ENCODE measurements at regions not wholly inside any gene's neighbourhood (a gene's known extent, or its start where the extent isn't known, plus 50 kb on each side); places are given as distances from the start of the nearest gene placed in this dataset.

DNA sequence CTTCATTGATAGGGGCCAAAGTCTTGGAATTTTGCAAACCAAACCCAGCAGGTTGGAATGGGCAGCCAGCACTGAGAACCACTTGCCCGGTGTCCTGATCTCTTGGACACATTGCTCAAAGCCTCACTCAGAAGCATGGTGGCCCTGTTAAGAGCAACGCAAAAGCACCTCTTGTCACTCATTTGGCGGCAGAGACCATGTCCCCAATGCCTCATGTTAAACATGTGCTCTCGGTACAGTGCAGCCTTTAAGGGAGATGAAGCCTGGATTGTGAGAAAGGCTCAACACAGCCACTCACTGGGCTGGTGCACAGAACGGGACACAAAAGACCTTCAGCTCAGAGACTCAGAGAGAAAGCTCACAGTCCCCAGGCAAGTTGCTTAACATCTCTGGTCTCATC, 298.4 kb upstream of the PRDM1 start:
- no peak for DNase-seq

DNA sequence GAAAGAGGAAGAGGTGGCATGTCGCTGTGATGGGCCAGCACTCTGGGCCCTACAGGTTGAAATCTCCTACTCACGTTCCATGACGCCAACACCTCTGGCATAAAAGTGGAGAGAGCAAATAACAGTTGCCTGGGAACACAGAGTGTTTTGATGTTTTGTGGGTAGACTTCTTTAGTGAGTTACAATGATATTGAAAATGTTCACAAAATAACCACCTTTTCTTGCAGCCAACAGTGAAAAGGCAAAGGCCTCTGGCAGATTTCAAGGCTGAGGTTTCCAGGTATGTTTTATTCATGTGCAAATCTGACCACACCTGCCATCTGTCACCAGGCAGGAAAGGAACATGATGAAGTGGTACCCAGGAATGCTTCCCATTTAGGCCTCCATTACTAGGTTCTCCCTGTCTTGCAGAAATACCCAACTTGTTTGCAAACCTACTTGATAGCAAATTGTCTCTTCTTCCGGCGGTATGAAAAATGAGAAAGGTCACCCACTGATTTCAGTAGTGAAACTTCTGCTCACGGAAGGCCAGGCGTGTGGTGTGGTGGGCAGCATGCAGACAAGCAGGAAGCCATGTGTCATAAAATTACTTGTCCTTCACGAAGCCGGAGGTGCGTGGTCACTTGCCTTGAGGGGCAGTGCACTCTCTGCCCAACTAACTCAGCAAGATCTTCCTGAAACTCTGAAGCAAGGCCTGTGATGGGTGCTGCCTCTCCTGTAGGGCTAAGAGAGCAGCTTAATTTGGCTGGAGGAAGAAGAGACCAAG, 299.1 kb upstream of the PRDM1 start:
- no peak for DNase-seq

- DNase-seq, result no peak
Observed at GRCh38 chr6:105786449-105786848, 299.7 kb upstream of the PRDM1 start.

DNA sequence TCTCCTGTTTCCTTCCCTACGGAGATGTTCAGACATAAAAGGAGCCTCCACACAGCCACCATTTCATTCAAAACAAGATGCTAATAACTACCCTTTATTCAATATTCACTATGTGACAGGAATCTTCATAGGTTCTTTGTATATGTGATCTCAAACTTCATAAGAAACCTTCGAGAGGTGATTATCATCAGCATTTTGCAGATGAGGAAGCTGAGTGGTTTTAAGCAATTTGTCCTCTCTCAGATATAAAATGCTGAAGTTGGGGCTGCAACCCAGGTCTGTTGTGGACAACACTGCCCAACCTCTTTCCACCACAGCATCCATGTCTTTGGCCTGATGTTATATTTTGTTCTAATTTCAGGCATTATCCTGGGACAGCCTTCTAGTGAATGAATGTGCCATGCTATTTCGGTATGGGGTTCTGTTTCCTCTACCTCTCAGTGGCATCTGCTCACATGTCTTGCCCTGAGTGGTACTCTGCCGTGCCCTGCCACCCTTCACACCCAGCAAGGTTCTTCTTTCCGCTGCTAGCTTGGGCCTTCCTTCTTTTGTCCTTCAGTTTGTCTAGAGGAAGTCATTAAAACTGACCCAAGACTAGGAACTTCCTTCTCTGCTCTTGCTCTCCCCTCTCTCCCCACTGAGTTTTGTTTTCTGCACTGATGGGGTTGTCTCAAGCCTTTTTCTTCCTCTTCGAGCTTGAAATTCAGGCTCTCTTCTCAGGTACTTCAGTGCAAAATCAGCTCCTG, 300.9 kb upstream of the PRDM1 start:
- no peak for DNase-seq

GRCh38 chr6:105784179-105784578, 302.0 kb upstream of the PRDM1 start:
- no peak for DNase-seq

GRCh38 chr6:105783333-105783935, 302.7 kb upstream of the PRDM1 start:
- no peak for DNase-seq

DNA sequence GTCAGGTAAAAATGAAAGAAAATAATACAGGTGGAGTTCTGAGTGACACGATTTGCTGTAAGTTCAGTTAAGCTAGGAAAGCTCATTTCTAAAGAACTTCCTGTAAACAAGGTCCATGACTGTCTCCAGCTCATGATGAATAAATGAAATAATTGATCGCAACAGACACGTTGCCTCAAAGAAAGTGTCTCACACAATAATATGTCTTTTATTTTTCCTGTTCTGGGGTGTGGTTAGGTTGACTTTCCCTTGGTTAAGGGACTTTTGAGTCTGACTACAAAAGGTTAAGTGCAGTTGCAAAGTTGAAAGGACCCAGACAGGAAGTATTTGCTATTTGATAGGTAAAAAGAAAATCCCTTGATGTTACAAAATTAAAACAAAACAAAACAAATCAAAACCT, 304.2 kb upstream of the PRDM1 start:
- DNase-seq, result no peak

DNA sequence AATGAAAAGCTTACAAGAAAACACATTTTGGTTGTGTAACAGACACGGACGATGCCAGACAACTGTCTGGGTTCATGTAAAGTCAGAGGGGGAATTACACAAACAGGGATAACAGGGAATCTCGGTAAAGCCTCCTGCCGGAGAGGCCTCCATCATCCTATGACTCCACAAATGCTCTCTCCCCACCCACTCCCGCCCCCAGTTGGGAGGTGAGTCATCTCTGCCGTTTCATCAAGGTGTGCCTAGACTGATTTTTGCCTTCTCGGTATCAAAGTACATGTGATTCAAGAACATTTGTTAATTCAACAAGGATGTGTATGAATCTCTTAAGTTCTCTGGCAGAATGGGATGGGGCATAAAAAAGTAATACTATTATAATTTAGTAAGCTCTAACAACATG, 304.9 kb upstream of the PRDM1 start:
- DNase-seq, result no peak

GRCh38 chr6:105780146-105780860, 305.8 kb upstream of the PRDM1 start:
- no peak for DNase-seq

GRCh38 chr6:105779110-105779509, 307.0 kb upstream of the PRDM1 start:
- DNase-seq, result no peak

GRCh38 chr6:105775095-105775494, 311.0 kb upstream of the PRDM1 start:
- no peak for DNase-seq

DNA sequence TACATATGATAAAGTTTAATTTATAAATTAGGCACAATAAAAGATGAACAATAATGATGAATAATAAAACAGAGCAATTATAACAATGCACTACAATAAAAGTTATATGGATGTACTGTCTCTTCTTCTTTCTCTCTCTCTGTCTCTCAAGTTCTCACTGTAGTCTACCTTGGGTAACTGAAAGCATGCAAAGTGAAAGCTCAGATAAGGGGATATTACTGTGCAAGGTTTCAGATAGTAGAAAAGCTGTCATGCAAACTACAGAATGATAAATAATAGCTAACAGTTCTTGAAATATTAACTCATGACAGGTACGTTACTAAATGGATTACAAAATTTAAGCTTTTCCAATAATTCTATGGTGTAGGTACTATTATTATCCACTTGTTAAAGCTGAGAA, 311.9 kb upstream of the PRDM1 start:
- DNase-seq, result no peak

DNA sequence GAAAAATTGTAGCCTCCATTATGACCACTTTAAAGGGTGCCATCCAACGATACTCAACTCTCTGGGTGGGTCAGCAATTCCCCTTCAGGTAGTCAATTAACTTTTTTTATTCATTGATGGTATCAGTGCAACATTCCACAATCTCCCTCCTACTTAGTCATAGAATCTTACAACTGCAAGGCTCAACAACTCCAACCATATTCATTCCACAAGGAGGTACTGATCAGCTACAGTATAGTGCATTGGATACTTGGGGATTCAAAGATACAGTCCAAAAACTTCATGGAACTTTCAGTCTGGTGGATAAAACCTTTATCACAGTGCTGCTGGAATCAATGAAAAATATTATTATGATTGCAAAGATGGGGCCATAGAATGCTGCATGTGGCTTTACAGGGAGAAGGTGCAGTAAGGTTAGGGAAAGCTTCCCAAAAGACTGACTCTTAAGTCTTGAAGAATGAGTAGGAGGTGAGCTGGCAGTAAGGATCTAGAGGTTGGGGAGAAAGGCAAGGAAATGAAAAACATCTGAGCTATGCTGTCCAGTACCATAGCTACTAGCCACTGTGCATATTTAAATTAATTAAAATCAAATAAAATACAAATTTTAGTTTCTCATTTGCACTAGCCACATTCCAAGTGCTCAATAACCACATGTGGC, 314.7 kb upstream of the PRDM1 start:
- DNase-seq, result no peak

GRCh38 chr6:105769987-105770386, 316.1 kb upstream of the PRDM1 start:
- no peak for DNase-seq

DNA sequence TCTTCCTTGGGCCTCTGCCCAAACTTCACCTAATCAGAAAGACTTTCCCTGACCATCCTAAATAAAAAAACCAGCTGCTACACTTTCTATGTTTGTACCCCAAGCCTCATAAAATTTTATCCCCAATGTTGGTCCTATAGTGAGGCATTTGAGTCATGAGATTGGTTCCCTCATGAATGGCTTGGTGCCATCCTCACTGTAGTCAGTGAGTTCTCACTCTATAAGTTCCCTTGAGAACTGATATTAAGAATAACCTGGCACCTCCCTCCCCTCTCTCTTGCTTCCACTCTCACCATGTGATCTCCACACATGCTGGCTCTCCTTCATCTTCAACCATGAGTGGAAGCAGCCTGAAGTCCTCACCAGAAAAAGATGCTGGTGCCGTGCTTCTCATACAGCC, 316.9 kb upstream of the PRDM1 start:
- no peak for DNase-seq

- no peak for DNase-seq
Observed at GRCh38 chr6:105767541-105767940, 318.6 kb upstream of the PRDM1 start.

DNA sequence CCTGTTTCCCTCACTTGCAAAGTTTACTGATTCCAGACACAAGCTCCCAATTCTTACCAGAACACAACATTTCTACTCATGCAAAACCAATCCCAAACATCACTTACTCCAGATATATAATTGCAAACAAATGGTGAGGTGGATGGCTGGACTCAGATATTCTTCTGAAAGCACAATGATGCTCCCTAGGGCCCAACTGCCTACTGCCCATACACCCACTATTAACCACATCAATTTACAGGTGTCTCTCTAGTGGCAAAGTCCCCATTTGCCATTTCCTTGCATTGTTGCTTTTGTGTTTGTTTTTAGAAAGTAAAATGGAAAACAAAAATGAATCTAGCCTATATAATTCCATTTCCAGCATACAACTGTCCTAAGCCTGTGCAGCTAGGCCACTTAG, 320.9 kb upstream of the PRDM1 start:
- no peak for DNase-seq

DNA sequence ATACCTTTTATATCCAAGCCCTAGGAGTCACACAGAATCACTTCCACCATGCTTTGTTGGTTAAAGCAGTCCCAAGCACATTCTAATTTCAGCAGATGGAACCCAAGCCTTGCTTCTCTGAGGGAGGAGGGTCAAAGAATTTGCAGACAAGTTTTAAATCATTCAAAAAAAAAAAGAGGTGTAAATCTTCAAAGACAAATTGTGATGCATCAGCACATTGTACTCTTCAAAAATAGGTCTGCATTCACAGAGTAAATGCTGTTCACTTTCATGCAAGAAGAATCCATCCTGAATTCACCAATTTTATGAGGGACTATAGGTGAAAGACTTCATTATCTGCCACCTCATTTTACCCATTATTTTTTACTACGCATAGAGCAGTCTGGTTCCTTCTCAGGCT, 321.8 kb upstream of the PRDM1 start:
- no peak for DNase-seq

DNA sequence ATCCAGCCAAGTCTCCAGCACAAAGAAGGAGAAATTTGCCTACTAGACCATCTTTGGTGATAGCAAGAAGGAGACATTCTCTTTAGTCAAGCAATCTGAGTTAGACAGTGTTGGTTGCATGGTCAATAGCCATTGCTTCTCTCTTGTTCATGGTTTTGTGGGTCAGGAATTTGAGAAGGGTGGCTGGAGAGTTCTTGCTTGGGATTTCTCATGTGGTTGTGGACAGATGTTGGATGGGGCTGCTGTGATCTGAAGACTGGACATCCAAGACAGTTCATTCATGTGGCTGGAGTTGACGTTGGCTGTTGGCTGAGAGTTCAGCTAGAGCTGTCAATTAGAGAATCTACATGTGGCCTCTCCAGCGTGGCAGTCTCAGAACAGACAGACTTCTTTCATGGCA, 322.3 kb upstream of the PRDM1 start:
- DNase-seq, result no peak

- DNase-seq, result no peak
Observed at GRCh38 chr6:105760746-105761145, 325.4 kb upstream of the PRDM1 start.

- DNase-seq, result no peak
Observed at GRCh38 chr6:105759946-105760345, 326.2 kb upstream of the PRDM1 start.

- DNase-seq, result no peak
Observed at GRCh38 chr6:105759015-105759414, 327.1 kb upstream of the PRDM1 start.

Data from dermis blood vessel endothelial cell (primary cell).